ENCODE measurements at regions not wholly inside any gene's neighbourhood (a gene's known extent, or its start where the extent isn't known, plus 50 kb on each side); places are given as distances from the start of the nearest gene placed in this dataset.

- H3K27me3 ChIP-seq (ENCODE audit: control insufficient read depth, insufficient read depth, low read length): peaks cover 13% of the 10 kb centered on the region
These were observed 60.1 kb upstream of the TUBA3E start for GRCh38 chr2:130258356-130258755.

More at GRCh38 chr2:130258356-130258755, 60.1 kb upstream of the TUBA3E start:
- Histone ChIP-seq H2AK9ac (replicated peaks; ENCODE audit: low read depth, low read length, poor library complexity) (no peak overlapping the region), H4K20me1 (ENCODE audit: insufficient read depth, low read length) (no peaks in the 10 kb centered on the region), H3K23ac (ENCODE audit: low read depth, low read length) (no peak overlapping the region), H3K9me1 (ENCODE audit: insufficient read depth, low read length) (no peaks in the 10 kb centered on the region), H3K4me2 (ENCODE audit: low read depth, low read length) (no peak overlapping the region), H3K9ac (ENCODE audit: low read depth, low read length) (no peak overlapping the region), H2BK20ac (ENCODE audit: low read depth, low read length) (no peak overlapping the region), H2AFZ (replicated peaks; ENCODE audit: low read length, poor library complexity) (no peak overlapping the region), H3K9me3 (ENCODE audit: control insufficient read depth, insufficient read depth, low read length) (no peaks in the 10 kb centered on the region), H3K18ac (ENCODE audit: low read depth, low read length) (no peak overlapping the region), H3K4ac (ENCODE audit: low read depth, low read length) (no peak overlapping the region), H4K8ac (ENCODE audit: low read depth in 2 of 2, low read length in 2 of 2) (no peak overlapping the region), H3K79me1 (ENCODE audit: low read depth in 1 of 2, low read length in 2 of 2) (no peaks in the 10 kb centered on the region), H3K36me3 (ENCODE audit: control insufficient read depth, insufficient read depth, low read length) (no peaks in the 10 kb centered on the region), H2BK5ac (ENCODE audit: low read depth, low read length, poor library complexity, severe bottlenecking) (no peak overlapping the region), H3K27ac (ENCODE audit: insufficient read depth, low read length) (no peak overlapping the region), H4K91ac (ENCODE audit: insufficient read depth, low read depth, low read length) (no peak overlapping the region), H3K14ac (replicated peaks; ENCODE audit: low read depth, low read length) (no peak overlapping the region), H2BK15ac (ENCODE audit: low read depth, low read length) (no peak overlapping the region), H2AK5ac (ENCODE audit: low read depth, low read length) (no peak overlapping the region), H4K5ac (ENCODE audit: low read depth, low read length) (no peak overlapping the region), H3K4me1 (ENCODE audit: control insufficient read depth, insufficient read depth, low read length) (no peaks in the 10 kb centered on the region), H3K4me3 (ENCODE audit: insufficient read depth, low read depth, low read length) (no peak overlapping the region), H3K56ac (ENCODE audit: extremely low read depth, insufficient read depth, low read length) (no peak overlapping the region), H2BK120ac (ENCODE audit: low read depth, low read length) (no peak overlapping the region)
- ATAC-seq (ENCODE audit: low read depth): no peak
- intact Hi-C loops (cut with micrococcal nuclease) (no loop called here), in situ Hi-C loops (cut with MboI; ENCODE audit: low sequenced_read_pairs) (no loop called here), dilution Hi-C loops (cut with HindIII; ENCODE audit: low sequenced_read_pairs, unreplicated experiment) (no loop called here)
- ChIA-PET CTCF (no interaction called here), POLR2A (ENCODE audit: unreplicated experiment) (no interaction called here)
- WGBS, 2 experiments (ENCODE audit: extremely low coverage in 2 of 2, insufficient read length in 1 of 2): 31% methylated on average over 2 of the region's 3 CpGs; no CpG with 5 or more reads in 1 of the 2 experiments
- no TSS peak for BruUV-seq (replicated peaks)
- TF ChIP-seq USF2 (IDR thresholded peaks at IDR 0.05; ENCODE audit: low read depth, low read length): no peak
- no peak for TF ChIP-seq MXI1 (IDR thresholded peaks at IDR 0.05; ENCODE audit: borderline replicate concordance, low read depth, low read length)
- TF ChIP-seq, protein P1, sequence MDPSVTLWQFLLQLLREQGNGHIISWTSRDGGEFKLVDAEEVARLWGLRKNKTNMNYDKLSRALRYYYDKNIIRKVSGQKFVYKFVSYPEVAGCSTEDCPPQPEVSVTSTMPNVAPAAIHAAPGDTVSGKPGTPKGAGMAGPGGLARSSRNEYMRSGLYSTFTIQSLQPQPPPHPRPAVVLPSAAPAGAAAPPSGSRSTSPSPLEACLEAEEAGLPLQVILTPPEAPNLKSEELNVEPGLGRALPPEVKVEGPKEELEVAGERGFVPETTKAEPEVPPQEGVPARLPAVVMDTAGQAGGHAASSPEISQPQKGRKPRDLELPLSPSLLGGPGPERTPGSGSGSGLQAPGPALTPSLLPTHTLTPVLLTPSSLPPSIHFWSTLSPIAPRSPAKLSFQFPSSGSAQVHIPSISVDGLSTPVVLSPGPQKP (IDR thresholded peaks at IDR 0.05; ENCODE audit: borderline replicate concordance, low read depth, low read length): no peak
- no peak for TF ChIP-seq RCOR1 (IDR thresholded peaks at IDR 0.05; ENCODE audit: insufficient replicate concordance, low read length)
- no peak for TF ChIP-seq BHLHE40 (IDR thresholded peaks at IDR 0.05; ENCODE audit: low read depth, low read length)
- no peak for TF ChIP-seq CTCF (conservative IDR thresholded peaks at IDR 0.05; ENCODE audit: low read depth, low read length)
- TF ChIP-seq CHD1 (IDR thresholded peaks at IDR 0.05; ENCODE audit: low read depth, low read length): no peak
- TF ChIP-seq RFX5 (IDR thresholded peaks at IDR 0.05; ENCODE audit: low read depth, low read length): no peak
- TF ChIP-seq NFE2L2 (IDR thresholded peaks at IDR 0.05; ENCODE audit: low read depth, low read length): no peak
- TF ChIP-seq POLR2A (IDR thresholded peaks at IDR 0.05; ENCODE audit: low read depth, low read length): no peak
- TF ChIP-seq FOS (IDR thresholded peaks at IDR 0.05; ENCODE audit: low read depth, low read length): no peak
- DNase-seq: no peak

Measured in IMR-90 (cell line).